GM12872 (cell line): ENCODE measurements at regions not wholly inside any gene's neighbourhood (a gene's known extent, or its start where the extent isn't known, plus 50 kb on each side); places are given as distances from the start of the nearest gene placed in this dataset.

Experiments used
- CTCF ChIP-seq: IDR thresholded peaks from 3 replicates; pipeline ENCODE4 v1.5.1; 2011; ENCODE audit warnings: low read depth, mild to moderate bottlenecking, low read length, moderate library complexity; ENCODE audit not compliant: insufficient read depth

DNA sequence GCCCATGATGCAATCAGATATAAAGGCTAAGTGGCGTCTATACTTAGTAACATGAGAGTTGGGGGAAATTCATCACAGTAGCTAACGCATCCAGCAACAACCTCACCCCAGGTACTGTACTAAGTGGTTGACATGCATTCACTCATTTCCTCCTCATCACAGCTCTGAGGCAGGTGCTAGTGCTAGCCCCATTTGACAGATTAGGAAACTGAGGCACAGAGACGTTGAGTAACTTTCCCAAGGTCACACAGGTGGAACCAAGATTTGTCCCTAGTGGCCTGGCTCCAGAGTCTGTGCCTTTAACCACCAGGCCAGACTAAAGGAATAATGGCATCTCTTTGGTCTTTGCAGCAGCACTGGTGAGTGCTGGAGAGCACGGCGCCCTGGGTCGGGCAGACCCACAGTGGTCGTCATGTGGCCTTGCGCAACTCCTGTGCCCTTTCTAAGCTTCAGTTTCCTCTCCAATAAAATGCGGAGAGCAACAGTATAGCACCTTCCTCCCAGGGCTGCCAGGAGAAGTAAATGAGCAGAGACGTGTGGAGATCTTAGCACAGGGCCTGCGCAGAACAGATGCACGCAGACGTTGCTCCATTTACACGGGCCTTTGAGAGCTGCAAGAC lies 186.4 kb downstream of the BCOR start:
- TF ChIP-seq CTCF: no peak

GRCh38 chrX:39912126-39912525 lies 185.6 kb downstream of the BCOR start:
- TF ChIP-seq CTCF: no peak

DNA sequence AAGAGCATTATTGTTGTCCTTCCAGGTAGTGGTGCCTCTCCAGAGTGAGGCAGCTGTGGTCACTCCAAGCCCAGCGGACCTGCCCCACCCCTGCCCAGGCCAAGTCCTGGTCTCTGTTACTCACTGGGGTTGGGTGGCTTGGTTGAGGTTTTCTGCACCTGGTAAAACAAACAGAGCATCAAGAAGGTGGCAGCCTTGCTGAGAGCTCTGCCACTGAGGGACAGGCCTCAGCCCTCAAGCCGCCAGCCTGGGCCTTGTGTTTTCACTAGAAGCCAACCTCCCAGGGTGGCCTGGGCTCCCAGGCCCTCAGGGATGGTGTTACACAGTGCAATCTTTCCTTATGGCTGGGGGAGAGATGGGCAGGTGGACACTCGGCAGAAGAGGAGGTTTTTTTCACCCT lies 182.7 kb downstream of the BCOR start:
- no peak for TF ChIP-seq CTCF

DNA sequence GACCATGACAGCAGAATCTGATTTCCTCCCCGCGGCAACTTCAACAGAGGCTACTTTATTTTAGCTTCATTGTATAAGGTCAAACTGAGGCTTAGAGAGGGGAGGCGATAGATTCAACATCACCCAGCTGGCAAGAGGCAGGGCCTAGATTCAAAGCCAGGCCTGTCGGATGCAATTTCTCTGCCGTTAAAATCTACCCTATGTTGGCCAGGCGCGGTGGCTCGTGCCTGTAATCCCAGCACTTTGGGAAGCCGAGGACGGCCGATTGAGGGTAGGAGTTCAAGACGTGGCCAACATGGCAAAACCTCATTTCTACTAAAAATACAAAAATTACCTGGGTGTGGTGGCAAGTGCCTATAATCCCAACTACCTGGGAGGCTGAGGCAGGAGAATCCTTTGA lies 182.2 kb downstream of the BCOR start:
- no peak for TF ChIP-seq CTCF

GRCh38 chrX:39921838-39922237 lies 175.9 kb downstream of the BCOR start:
- no peak for TF ChIP-seq CTCF

DNA sequence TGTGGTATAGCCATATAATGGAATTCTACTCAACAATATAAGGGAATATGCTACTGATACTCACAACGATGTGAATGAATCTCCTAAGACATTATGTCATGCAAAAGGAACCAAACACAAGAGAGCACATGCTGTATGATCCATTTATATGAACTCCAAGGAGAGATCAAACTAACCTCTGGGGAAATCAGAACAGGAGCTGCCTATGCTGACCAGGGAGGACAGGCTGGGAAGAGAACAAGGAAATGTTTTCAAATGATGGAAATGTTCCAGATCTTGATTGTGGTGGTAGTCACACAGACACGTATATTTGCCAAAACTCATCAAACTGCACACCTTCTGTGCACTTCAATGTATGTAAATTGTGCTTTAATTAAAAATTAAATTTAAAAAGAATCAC lies 175.3 kb downstream of the BCOR start:
- no peak for TF ChIP-seq CTCF

DNA sequence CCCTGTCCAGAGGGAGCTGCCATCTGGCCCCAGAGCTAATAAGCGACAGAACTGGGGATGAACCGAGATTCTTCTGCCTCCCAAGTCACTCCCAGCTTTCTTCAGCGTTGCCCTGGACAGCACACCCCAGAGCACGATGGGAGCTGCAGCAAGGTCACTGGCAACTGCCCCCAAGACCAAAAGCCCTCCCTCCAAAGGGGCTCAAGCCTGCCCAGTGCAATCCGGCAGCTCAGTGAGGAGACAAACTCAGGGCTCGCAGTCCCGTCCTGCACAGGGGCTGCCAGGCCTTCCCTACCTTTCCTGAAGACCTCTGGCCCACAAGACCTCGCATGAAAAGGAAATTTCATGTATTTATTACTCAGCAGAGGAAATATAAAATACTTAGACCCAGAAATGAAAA lies 174.8 kb downstream of the BCOR start:
- TF ChIP-seq CTCF: no peak
